Vagina (tissue), 2 donors: ENCODE measurements at regions not wholly inside any gene's neighbourhood (a gene's known extent, or its start where the extent isn't known, plus 50 kb on each side); places are given as distances from the start of the nearest gene placed in this dataset.

ENCODE experiments used
- POLR2A ChIP-seq, 2 donors: fragments of 450-650 bp; IDR thresholded peaks; one replicate each; pipeline ENCODE4 v1.6.1; 2017; ENCODE audit warnings: antibody characterized with exemption in 2 of 2, mild to moderate bottlenecking in 2 of 2, moderate library complexity in 2 of 2
- POLR2AphosphoS5 ChIP-seq, 2 donors: sonication (generic); formaldehyde crosslinking; IDR thresholded peaks; one replicate each; pipeline ENCODE4 v1.9.0; 2017; ENCODE audit warnings: antibody characterized with exemption in 2 of 2, mild to moderate bottlenecking in 2 of 2, low read depth in 1 of 2; ENCODE audit not compliant: insufficient read depth in 1 of 2
- TF ChIP-seq, protein P1 (sequence below), 3 experiments: fragments of 450-650 bp in 2 of 3; fragments of 200-600 bp in 1 of 3; sonication (generic) in 1 of 3; IDR thresholded peaks; one replicate each; pipeline ENCODE4 v1.5.1; 2017 to 2019; ENCODE audit warnings: antibody characterized with exemption in 3 of 3, mild to moderate bottlenecking in 2 of 3, moderate library complexity in 2 of 3

DNA sequence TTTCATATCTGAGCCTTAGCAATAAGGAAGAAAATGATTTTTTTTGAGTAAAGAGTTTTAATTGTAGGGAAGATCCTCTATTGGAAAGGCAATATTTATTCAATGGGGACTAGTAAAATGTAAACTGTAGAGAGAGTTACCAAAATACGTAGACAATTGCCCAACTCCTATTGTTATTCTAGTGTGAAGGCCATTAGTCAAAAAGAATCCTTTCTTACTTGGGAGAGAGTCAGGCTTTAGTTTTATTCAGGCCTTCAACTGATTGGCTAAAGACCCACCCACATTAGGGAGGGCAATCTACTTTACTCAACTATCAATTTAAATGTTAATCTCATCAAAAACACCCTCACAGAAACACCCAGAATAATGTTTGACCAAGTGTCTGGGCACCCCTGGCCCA, 485.8 kb upstream of the ATXN7L3B start:
- TF ChIP-seq, protein P1, sequence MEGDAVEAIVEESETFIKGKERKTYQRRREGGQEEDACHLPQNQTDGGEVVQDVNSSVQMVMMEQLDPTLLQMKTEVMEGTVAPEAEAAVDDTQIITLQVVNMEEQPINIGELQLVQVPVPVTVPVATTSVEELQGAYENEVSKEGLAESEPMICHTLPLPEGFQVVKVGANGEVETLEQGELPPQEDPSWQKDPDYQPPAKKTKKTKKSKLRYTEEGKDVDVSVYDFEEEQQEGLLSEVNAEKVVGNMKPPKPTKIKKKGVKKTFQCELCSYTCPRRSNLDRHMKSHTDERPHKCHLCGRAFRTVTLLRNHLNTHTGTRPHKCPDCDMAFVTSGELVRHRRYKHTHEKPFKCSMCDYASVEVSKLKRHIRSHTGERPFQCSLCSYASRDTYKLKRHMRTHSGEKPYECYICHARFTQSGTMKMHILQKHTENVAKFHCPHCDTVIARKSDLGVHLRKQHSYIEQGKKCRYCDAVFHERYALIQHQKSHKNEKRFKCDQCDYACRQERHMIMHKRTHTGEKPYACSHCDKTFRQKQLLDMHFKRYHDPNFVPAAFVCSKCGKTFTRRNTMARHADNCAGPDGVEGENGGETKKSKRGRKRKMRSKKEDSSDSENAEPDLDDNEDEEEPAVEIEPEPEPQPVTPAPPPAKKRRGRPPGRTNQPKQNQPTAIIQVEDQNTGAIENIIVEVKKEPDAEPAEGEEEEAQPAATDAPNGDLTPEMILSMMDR (IDR thresholded peaks at IDR 0.05), result no peak
- TF ChIP-seq POLR2AphosphoS5 (IDR thresholded peaks at IDR 0.05; ENCODE audit: insufficient read depth in 1 of 2, low read depth in 1 of 2) (no peak), POLR2A (IDR thresholded peaks at IDR 0.05) (no peak)
